Ecto neural progenitor cell (in vitro differentiated cells): ENCODE measurements at regions not wholly inside any gene's neighbourhood (a gene's known extent, or its start where the extent isn't known, plus 50 kb on each side); places are given as distances from the start of the nearest gene placed in this dataset.

Source experiments
- DNase-seq: peaks from one replicate; pipeline ENCODE4 v3.0.0-alpha.2; 2018; ENCODE audit warnings: low spot score

DNA sequence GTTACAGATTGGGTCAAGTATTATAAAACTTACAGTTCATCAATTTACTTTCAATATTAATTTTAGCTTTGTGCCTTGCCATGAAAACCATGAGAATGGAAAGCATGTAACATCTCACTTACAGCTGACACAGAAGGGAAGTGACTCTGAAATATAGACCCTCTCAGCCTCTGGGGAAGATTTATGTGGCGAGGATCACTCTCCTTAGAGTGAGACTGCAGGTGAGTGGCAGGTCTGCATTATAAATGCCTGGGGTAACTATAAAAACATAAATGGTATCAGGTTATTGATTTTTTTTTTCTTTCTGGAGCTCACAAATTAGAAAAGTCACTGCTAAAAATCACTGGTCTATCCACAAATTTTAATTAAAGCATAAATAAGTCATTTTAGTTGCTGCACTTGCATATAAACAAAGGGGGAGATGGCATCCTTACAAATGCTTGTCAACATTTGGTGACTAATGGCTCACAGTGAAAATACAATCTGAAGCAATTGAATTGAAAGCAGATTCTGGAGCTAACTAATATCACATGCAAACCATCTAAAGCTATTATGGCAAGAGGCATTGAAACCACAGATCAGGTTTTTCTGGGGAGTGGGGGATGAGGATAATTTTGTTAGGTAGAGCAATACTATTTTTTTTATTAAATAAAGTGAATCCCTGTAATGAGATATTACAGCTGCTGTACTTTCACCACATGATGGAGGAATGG lies 200.9 kb downstream of the TM2D1 start:
- no peak for DNase-seq

DNA sequence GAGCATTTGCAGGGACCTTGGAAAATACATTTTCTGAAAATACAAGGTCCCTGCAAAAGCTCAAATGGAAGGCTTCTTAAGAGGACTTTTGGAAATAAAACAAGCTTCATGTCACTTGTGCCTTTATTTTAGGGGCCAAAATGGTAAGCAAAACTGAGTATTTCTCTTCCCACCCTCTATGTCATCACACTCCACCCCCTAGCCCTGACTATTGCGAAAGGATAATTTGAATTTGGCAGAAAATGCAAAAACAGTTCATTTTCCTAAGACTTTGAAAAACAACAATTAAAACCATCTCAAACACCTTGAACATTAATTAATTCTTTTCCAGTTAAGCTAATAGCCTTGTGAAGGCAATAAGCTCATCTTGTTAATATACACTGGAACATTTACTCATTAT lies 201.7 kb downstream of the TM2D1 start:
- no peak for DNase-seq

DNA sequence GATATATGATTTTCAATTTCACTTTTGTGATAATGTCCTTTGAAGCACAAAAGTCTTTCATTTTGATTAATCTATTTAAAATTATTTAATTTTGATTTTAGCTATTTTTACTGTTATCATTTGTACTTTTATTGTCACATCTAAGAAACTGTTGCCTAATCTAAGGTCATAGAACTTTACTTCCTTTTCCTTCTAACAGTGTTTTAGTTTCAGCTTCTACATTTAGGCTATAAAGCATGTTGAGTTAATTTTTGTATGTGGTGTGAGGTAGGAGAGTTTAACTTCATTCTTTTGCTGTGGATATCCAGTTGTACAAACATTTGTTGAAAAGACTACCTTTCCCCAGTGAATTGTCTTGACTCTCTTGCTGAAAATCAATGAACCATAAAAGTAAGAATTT lies 204.5 kb downstream of the TM2D1 start:
- no peak for DNase-seq

DNA sequence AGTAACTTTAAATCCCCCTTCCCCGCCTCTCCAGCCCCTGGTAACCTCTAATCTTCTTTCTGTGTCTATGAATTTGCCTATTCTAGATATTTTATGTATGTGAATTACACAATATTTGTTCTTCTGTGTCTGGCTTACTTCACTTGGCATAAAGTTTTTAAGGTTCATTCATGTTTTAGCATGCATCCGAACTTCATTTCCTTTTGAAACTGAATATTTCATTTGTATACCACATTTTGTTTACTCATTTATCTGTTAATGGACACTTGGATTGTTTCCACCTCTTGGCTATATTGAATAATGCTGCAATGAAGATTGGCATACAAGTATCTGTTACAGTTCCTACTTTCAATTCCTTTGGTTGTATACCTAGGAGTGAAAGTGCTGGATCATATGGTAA lies 205.3 kb downstream of the TM2D1 start:
- no peak for DNase-seq

DNA sequence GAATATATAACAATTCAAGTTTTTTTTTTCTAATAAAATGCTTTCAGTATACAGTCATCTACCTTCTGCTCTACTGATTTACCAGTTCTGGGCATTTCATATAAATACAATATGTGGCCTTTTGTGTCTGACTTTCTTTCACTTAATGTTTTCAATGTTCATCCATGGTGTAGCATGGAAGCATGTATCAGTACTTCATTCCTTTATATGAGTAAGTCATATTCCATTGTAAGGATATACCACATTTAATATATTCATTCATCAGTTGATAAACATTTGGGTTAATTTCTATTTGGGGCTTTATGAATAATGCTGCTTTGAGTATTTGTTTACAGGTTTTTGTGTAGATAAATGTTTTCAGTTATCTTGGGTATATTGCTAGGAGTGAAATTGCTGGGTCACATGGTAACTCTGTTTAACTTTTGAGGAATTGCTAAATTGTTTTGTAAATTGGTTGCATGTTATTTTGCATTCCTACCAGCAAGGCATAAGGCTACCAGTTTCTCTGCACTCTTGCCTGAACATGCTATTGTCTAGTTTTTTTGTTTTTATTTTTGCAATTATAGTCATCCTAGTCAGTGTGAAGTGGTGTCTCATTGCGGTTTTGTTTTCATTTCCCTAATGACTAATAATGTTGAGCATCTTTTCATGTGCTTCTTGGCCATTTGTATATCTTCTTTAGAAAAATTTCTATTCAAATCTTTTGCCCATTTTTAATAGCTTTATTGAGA lies 206.1 kb downstream of the TM2D1 start:
- DNase-seq, result no peak

DNA sequence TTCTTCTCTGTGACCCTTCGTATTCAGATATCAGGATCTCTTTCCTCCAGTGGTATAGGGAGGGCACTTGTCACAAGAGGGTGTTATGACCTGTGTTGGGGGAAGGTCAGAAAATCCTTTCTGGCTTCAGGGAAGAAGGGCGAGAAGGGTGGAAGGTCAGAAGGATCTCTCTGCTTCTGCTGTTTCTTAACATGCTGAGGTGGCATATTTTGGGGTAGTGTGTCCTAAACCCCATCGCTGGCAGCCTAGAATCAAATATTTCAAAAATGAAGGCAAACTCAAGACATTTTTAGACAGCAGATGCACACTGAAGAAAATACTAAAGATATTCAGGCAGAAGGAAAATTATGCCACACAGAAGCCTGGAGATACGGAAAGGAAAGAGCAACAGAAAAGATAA lies 207.6 kb downstream of the TM2D1 start:
- DNase-seq, result no peak

DNA sequence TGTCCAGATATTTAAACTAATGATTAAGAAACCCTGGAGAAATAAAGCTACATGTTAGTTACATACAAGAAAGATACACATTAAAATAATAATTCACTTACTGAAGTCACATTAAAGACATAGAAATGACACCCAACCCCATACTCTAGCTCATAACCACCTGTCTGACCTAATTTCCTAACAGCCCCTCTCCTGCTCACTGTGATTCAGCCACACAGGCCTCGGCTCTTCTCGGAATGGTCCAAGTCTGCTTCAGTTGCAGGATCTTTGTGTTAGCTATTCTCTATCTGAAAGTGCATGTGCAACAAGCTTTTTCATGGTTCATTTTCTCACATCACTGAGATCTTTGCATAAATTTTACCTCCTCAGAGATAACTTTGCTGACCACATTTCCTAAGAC lies 209.8 kb downstream of the TM2D1 start:
- DNase-seq, result no peak
